ENCODE measurements at regions not wholly inside any gene's neighbourhood (a gene's known extent, or its start where the extent isn't known, plus 50 kb on each side); places are given as distances from the start of the nearest gene placed in this dataset.

DNA sequence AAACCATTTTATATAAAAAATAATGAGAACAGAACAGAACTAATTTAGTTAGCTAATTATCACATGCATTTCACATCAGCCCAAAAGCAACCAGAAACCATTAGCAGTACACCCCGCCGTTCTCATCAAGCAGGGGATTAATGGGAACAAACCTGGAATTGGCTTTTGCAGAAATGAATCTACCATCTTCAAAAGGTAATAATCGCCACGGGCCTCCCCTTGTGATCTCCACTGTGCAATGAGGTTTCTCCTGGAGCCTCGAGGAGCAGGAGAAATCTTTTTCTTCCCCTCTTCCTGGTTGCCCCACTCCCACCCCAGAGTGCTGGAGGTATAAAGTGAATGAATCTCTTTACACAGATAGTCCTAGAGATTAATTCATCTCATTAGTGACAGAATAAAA lies 1003.5 kb downstream of the AGBL1 start:
- H3K79me2 ChIP-seq (ENCODE audit: insufficient read depth, low read length), result no peaks in the 10 kb centered on the region
- H3K27ac ChIP-seq (ENCODE audit: low read depth, low read length), result no peak overlapping the region
- DNase-seq (ENCODE audit: low read depth, low spot score), result no peak
- intact Hi-C loops (cut with micrococcal nuclease), result no loop called here
- peaks cover 16 to 37% of the 10 kb centered on the region in 2 experiments; a peak in 3 of 4 replicates for H3K9me3 ChIP-seq (ENCODE audit: control insufficient read depth in 1 of 2, insufficient read depth in 1 of 2, low read depth in 1 of 2, low read length in 2 of 2)
- no peak overlapping the region for H2AFZ ChIP-seq (ENCODE audit: low read depth, low read length, poor library complexity, severe bottlenecking)
- H3K9me2 ChIP-seq (ENCODE audit: insufficient read depth), result no peaks in the 10 kb centered on the region
- no peaks in the 10 kb centered on the region for H4K20me1 ChIP-seq (ENCODE audit: insufficient read depth)
- POLR2A ChIA-PET, result no interaction called here
- no peak for ATAC-seq
- no peaks in the 10 kb centered on the region for H3K27me3 ChIP-seq (ENCODE audit: insufficient read depth, low read length)
- H3K4me3 ChIP-seq (replicated peaks in 1 of 2; ENCODE audit: low read depth in 1 of 2, low read length in 2 of 2), result no peak overlapping the region
- no peak overlapping the region for H3K9ac ChIP-seq (ENCODE audit: low read length)
- H3K4me2 ChIP-seq (ENCODE audit: low read length), result no peak overlapping the region
- TF ChIP-seq SIN3A (IDR thresholded peaks at IDR 0.05; ENCODE audit: low read depth) (no peak), EZH2phosphoT487 (IDR thresholded peaks at IDR 0.05; ENCODE audit: borderline replicate concordance) (no peak), YY1 (IDR thresholded peaks at IDR 0.05; ENCODE audit: extremely low read depth, insufficient replicate concordance, low read depth, low read length) (no peak), ZFX (IDR thresholded peaks at IDR 0.05) (no peak), SRF (IDR thresholded peaks at IDR 0.05; ENCODE audit: low read depth) (no peak), EGR1 (IDR thresholded peaks at IDR 0.05; ENCODE audit: low read depth) (no peak), POLR2A (IDR thresholded peaks at IDR 0.05; ENCODE audit: borderline replicate concordance, extremely low read depth, insufficient read depth, insufficient read length) (no peak), EZH2 (IDR thresholded peaks at IDR 0.05) (no peak), CEBPB (IDR thresholded peaks at IDR 0.05; ENCODE audit: low read depth) (no peak), JUND (IDR thresholded peaks at IDR 0.05) (no peak), POLR2AphosphoS5 (IDR thresholded peaks at IDR 0.05; ENCODE audit: low read depth, low read length) (no peak), ZNF274 (IDR thresholded peaks at IDR 0.05; ENCODE audit: low read depth, low read length) (no peak), TCF7L2 (IDR thresholded peaks at IDR 0.05; ENCODE audit: borderline replicate concordance, extremely low read depth, insufficient read depth, insufficient read length) (no peak)
- TF ChIP-seq, protein P1, sequence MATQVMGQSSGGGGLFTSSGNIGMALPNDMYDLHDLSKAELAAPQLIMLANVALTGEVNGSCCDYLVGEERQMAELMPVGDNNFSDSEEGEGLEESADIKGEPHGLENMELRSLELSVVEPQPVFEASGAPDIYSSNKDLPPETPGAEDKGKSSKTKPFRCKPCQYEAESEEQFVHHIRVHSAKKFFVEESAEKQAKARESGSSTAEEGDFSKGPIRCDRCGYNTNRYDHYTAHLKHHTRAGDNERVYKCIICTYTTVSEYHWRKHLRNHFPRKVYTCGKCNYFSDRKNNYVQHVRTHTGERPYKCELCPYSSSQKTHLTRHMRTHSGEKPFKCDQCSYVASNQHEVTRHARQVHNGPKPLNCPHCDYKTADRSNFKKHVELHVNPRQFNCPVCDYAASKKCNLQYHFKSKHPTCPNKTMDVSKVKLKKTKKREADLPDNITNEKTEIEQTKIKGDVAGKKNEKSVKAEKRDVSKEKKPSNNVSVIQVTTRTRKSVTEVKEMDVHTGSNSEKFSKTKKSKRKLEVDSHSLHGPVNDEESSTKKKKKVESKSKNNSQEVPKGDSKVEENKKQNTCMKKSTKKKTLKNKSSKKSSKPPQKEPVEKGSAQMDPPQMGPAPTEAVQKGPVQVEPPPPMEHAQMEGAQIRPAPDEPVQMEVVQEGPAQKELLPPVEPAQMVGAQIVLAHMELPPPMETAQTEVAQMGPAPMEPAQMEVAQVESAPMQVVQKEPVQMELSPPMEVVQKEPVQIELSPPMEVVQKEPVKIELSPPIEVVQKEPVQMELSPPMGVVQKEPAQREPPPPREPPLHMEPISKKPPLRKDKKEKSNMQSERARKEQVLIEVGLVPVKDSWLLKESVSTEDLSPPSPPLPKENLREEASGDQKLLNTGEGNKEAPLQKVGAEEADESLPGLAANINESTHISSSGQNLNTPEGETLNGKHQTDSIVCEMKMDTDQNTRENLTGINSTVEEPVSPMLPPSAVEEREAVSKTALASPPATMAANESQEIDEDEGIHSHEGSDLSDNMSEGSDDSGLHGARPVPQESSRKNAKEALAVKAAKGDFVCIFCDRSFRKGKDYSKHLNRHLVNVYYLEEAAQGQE (IDR thresholded peaks at IDR 0.05; ENCODE audit: low read depth), result no peak
- TF ChIP-seq, protein P2, sequence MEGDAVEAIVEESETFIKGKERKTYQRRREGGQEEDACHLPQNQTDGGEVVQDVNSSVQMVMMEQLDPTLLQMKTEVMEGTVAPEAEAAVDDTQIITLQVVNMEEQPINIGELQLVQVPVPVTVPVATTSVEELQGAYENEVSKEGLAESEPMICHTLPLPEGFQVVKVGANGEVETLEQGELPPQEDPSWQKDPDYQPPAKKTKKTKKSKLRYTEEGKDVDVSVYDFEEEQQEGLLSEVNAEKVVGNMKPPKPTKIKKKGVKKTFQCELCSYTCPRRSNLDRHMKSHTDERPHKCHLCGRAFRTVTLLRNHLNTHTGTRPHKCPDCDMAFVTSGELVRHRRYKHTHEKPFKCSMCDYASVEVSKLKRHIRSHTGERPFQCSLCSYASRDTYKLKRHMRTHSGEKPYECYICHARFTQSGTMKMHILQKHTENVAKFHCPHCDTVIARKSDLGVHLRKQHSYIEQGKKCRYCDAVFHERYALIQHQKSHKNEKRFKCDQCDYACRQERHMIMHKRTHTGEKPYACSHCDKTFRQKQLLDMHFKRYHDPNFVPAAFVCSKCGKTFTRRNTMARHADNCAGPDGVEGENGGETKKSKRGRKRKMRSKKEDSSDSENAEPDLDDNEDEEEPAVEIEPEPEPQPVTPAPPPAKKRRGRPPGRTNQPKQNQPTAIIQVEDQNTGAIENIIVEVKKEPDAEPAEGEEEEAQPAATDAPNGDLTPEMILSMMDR (IDR thresholded peaks at IDR 0.05 in 2 of 3, conservative IDR thresholded peaks at IDR 0.05 in 1 of 3; ENCODE audit: borderline replicate concordance in 1 of 3, insufficient read depth in 1 of 3, low read depth in 2 of 3, low read length in 2 of 3), result no peak
- TF ChIP-seq, protein P3, sequence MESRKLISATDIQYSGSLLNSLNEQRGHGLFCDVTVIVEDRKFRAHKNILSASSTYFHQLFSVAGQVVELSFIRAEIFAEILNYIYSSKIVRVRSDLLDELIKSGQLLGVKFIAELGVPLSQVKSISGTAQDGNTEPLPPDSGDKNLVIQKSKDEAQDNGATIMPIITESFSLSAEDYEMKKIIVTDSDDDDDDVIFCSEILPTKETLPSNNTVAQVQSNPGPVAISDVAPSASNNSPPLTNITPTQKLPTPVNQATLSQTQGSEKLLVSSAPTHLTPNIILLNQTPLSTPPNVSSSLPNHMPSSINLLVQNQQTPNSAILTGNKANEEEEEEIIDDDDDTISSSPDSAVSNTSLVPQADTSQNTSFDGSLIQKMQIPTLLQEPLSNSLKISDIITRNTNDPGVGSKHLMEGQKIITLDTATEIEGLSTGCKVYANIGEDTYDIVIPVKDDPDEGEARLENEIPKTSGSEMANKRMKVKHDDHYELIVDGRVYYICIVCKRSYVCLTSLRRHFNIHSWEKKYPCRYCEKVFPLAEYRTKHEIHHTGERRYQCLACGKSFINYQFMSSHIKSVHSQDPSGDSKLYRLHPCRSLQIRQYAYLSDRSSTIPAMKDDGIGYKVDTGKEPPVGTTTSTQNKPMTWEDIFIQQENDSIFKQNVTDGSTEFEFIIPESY (IDR thresholded peaks at IDR 0.05; ENCODE audit: extremely low read depth, insufficient replicate concordance, low read length), result no peak
- TF ChIP-seq, protein P4, sequence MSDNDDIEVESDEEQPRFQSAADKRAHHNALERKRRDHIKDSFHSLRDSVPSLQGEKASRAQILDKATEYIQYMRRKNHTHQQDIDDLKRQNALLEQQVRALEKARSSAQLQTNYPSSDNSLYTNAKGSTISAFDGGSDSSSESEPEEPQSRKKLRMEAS (IDR thresholded peaks at IDR 0.05), result no peak
- TF ChIP-seq, protein P5, sequence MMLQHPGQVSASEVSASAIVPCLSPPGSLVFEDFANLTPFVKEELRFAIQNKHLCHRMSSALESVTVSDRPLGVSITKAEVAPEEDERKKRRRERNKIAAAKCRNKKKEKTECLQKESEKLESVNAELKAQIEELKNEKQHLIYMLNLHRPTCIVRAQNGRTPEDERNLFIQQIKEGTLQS (IDR thresholded peaks at IDR 0.05), result no peak
- no peaks in the 10 kb centered on the region for H3K4me1 ChIP-seq (ENCODE audit: control insufficient read depth in 1 of 2, insufficient read depth in 2 of 2, low read length in 2 of 2)
- RAD21 ChIA-PET (ENCODE audit: low non-redundant PET in 1 of 2, low total read pairs in 2 of 2, uncharacterized antibody in 2 of 2, unreplicated experiment in 2 of 2), result no interaction called here
- no peaks in the 10 kb centered on the region for H3K36me3 ChIP-seq (ENCODE audit: control insufficient read depth in 1 of 2, insufficient read depth in 2 of 2, low read length in 2 of 2)
- BruUV-seq (replicated peaks), result no TSS peak
- CTCF ChIA-PET, result no interaction called here
